GM12872 (cell line): ENCODE measurements at regions not wholly inside any gene's neighbourhood (a gene's known extent, or its start where the extent isn't known, plus 50 kb on each side); places are given as distances from the start of the nearest gene placed in this dataset.

Experiments used
- CTCF ChIP-seq: IDR thresholded peaks from 3 replicates; pipeline ENCODE4 v1.5.1; 2011; ENCODE audit warnings: low read depth, mild to moderate bottlenecking, low read length, moderate library complexity; ENCODE audit not compliant: insufficient read depth

- TF ChIP-seq CTCF, result no peak
Measured at GRCh38 chr4:28436191-28437080, 1575.8 kb downstream of the STIM2 start.

GRCh38 chr4:28443371-28443770 lies 1582.7 kb downstream of the STIM2 start:
- TF ChIP-seq CTCF, result no peak

GRCh38 chr4:28443801-28444412 lies 1583.3 kb downstream of the STIM2 start:
- TF ChIP-seq CTCF, result no peak

GRCh38 chr4:28444886-28445496 lies 1584.3 kb downstream of the STIM2 start:
- no peak for TF ChIP-seq CTCF

GRCh38 chr4:28449085-28449484 lies 1588.4 kb downstream of the STIM2 start:
- TF ChIP-seq CTCF, result no peak

- TF ChIP-seq CTCF, result no peak
Measured at GRCh38 chr4:28451346-28451745, 1590.7 kb downstream of the STIM2 start.
